WERI-Rb-1 (cell line): ENCODE measurements at regions not wholly inside any gene's neighbourhood (a gene's known extent, or its start where the extent isn't known, plus 50 kb on each side); places are given as distances from the start of the nearest gene placed in this dataset.

ENCODE experiments used
- DNase-seq: peaks from one replicate; pipeline ENCODE4 v3.0.0-alpha.2; 2020
- H3K27ac ChIP-seq: fragments of 250-450 bp; sonication (Bioruptor Pico); 2 replicates; pipeline ENCODE4 v1.5.1; 2020; ENCODE audit warnings: mild to moderate bottlenecking, moderate library complexity
- H3K27me3 ChIP-seq: fragments of 250-450 bp; sonication (Bioruptor Pico); 2 replicates; pipeline ENCODE4 v1.5.1; 2021; ENCODE audit warnings: mild to moderate bottlenecking, low read depth, moderate library complexity; ENCODE audit not compliant: insufficient read depth, severe bottlenecking
- H3K36me3 ChIP-seq: fragments of 250-450 bp; sonication (Bioruptor Pico); 2 replicates; pipeline ENCODE4 v1.5.1; 2020; ENCODE audit warnings: mild to moderate bottlenecking, moderate library complexity
- H3K4me3 ChIP-seq: 2 replicates; pipeline ENCODE4 v1.5.1; 2011; ENCODE audit warnings: low read depth, mild to moderate bottlenecking, control low read depth, low read length
- H3K9me3 ChIP-seq: fragments of 250-450 bp; sonication (Bioruptor Pico); 2 replicates; pipeline ENCODE4 v1.5.1; 2021; ENCODE audit warnings: mild to moderate bottlenecking, moderate library complexity; ENCODE audit not compliant: severe bottlenecking
- CTCF ChIP-seq: IDR thresholded peaks from 2 replicates; pipeline ENCODE4 v1.5.1; 2011; ENCODE audit warnings: low read depth, mild to moderate bottlenecking, control low read depth, inconsistent platforms, low read length

- H3K27ac ChIP-seq, result no peak overlapping the region; the same call in 1 of the 2 replicates
- H3K27me3 ChIP-seq, result no peaks in the 10 kb centered on the region
- TF ChIP-seq CTCF, result no peak
- no peaks in the 10 kb centered on the region for H3K36me3 ChIP-seq
- H3K4me3 ChIP-seq, result peak overlapping the region; percentile 7; the same call in 1 of the 2 replicates
- no peaks in the 10 kb centered on the region for H3K9me3 ChIP-seq
- no peak for DNase-seq
Observed at GRCh38 chr1:2969845-2970291, 51.4 kb upstream of the ACTRT2 start.

- H3K27ac ChIP-seq, result no peak overlapping the region
- DNase-seq, result peak; percentile 59
- H3K36me3 ChIP-seq, result no peaks in the 10 kb centered on the region
- no peaks in the 10 kb centered on the region for H3K9me3 ChIP-seq
- peak overlapping the region; percentile 7 for H3K4me3 ChIP-seq
- TF ChIP-seq CTCF, result no peak
- no peaks in the 10 kb centered on the region for H3K27me3 ChIP-seq
Observed at GRCh38 chr1:2970311-2971071, 50.8 kb upstream of the ACTRT2 start.

- Histone ChIP-seq H3K4me3 (no peak overlapping the region), H3K27me3 (no peaks in the 10 kb centered on the region), H3K36me3 (no peaks in the 10 kb centered on the region), H3K9me3 (no peaks in the 10 kb centered on the region), H3K27ac (no peak overlapping the region)
- no peak for TF ChIP-seq CTCF
- no peak for DNase-seq
Observed at GRCh38 chr1:2971101-2971501, 50.2 kb upstream of the ACTRT2 start.
